UCSD-AML1 (cell line): ENCODE measurements at regions not wholly inside any gene's neighbourhood (a gene's known extent, or its start where the extent isn't known, plus 50 kb on each side); places are given as distances from the start of the nearest gene placed in this dataset.

Source experiments
- DNase-seq: peaks from one replicate; lab custom pipeline; 2025; ENCODE audit not compliant: unreplicated experiment; lab: John Stamatoyannopoulos, UW

- no peak for DNase-seq
Observed at GRCh38 chr11:42170601-42171000, 711.1 kb upstream of the LRRC4C start.

- DNase-seq = no peak
Observed at GRCh38 chr11:42171046-42171445, 711.6 kb upstream of the LRRC4C start.

GRCh38 chr11:42172441-42172840 is 713.0 kb upstream of the LRRC4C start:
- DNase-seq = no peak

- no peak for DNase-seq
Observed at GRCh38 chr11:42175203-42175602, 715.8 kb upstream of the LRRC4C start.

DNA sequence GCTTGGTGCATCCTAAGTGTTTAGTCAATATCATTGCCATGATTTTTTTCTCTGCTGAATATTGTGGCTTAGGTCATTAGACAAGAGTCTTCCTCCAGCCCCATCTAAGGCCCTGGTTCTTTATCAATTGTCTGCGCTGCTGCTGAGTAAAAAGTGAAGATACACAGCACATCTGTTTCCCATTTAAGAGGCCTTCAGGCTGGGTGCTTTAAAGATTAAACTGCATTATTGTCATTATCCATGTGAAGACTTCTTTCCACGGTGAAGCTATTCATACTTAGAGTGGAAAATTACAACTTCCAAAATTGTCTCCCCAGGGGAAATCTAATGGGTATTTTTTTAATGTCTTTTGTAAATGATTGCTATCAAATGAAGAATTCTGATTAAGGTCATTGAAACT is 719.8 kb upstream of the LRRC4C start:
- no peak for DNase-seq

DNA sequence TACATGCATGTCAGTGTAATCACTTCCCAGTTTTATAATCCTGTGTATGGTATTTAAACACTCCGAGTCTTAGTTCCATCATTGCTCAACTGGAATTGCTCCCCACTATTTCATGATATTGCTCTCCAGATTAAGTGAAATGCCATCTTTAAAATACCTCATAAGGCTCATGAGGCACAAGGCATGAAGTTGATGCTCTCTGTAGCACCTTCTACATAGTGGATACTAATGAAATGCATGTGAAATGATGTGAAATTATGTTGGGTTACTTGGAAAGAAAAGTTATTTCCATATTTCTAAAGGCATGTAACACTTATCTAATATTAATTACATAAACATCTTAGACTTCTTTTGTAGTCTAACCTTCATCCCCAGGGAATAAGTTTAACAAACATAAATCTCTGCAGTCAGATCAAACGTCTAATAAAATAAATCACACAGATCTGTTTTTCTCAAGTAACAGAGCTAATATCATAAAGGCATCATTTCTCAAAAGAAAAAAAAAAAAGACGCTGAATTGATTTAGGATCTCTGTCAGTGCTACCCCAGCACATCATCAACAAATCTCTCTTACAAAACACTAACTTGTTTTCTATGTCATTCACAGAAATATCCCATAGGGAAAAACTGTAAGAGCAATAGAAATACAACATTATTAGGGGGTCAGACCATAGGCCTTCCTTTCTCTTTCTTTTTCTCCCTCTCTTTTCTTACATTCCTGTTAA is 736.0 kb upstream of the LRRC4C start:
- no peak for DNase-seq

- no peak for DNase-seq
Observed at GRCh38 chr11:42200311-42200710, 740.9 kb upstream of the LRRC4C start.

DNA sequence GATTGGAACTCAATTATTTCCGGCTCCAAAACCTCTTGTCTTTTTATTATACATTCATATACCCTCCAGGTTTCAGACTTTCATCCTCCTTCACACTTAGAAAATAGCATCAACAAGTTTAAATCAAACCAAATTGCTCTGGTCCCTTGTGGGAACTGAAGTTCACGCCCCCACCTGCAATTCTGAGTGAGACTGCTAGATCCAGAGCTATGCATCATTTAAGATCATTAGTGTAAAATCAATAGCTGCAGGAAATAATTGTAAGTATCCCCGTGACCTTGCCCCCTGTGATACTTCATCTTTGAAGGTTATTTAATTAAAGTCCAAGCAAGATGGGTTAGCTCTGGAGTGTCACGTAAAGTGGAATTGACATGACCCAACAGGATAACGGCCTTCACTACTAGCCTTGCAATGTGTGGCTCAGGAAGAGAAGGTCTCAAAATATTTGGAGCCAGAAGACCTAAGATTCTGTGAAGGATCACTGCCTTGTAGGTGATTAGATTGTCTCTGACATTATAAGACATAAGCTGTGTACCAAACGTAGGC is 742.2 kb upstream of the LRRC4C start:
- DNase-seq = no peak

GRCh38 chr11:42205518-42205917 is 746.1 kb upstream of the LRRC4C start:
- DNase-seq = no peak

- no peak for DNase-seq
Observed at GRCh38 chr11:42225664-42226063, 766.2 kb upstream of the LRRC4C start.

DNA sequence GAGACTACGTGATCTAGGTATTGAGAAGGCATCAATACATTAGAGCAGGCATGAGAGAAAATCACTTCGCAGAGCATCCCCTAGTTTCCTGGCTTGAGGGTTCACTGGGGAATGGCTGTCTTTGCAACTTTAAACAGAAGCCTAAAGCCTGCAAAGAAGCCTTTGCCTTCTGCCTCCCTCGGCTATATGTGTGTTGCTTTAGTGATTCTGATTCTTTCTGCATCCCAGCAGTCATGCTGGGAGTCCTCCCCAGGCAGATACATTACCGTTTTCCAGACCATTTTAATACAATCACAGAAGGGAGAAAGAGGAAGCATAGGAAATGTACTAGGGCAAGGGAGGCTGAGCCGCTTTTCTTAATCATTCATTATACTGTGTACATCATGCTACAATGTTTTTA is 773.2 kb upstream of the LRRC4C start:
- no peak for DNase-seq

- no peak for DNase-seq
Observed at GRCh38 chr11:42234451-42234951, 775.0 kb upstream of the LRRC4C start.

GRCh38 chr11:42237701-42238235 is 778.3 kb upstream of the LRRC4C start:
- DNase-seq = no peak

GRCh38 chr11:42239188-42239587 is 779.7 kb upstream of the LRRC4C start:
- no peak for DNase-seq

- no peak for DNase-seq
Observed at GRCh38 chr11:42243385-42243784, 783.9 kb upstream of the LRRC4C start.

DNA sequence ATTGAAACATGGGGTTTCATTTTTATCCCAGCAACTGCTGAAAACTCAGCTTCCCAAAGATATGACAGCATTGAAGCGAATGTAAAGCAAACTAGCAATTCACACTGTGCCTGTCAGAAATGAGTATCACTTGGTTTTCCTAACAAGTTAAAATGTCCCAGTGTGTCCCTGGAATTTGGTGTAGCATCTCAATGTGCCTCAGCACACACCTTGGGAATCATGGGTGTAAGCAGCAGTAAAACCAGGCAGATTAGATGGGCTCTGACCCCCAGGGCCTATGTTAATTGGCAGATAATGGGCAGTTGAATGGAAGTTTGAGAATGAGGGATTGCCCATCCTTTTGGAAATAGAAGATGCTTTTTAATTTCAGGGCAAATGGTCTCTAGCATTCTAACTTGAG is 784.9 kb upstream of the LRRC4C start:
- DNase-seq = no peak

DNA sequence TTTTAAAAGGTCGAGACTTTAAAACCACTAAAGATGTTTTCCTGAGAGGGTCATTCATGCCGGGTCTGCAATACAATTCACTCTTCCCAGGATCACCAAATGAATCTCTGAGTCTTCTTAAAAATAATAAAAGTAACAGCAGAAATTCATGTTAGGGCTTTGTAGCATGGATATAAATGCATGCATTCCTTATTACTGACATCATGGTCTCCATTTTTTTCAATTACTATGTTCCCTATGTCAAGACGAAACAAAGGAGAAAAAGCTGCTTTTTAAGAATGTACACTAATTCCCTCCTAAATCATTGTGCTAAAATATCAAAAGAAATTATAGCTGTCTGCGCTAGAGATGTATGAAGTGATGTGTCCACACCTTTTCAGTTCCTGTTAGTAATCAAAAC is 789.9 kb upstream of the LRRC4C start:
- DNase-seq = no peak

GRCh38 chr11:42249956-42250355 is 790.5 kb upstream of the LRRC4C start:
- DNase-seq = no peak

DNA sequence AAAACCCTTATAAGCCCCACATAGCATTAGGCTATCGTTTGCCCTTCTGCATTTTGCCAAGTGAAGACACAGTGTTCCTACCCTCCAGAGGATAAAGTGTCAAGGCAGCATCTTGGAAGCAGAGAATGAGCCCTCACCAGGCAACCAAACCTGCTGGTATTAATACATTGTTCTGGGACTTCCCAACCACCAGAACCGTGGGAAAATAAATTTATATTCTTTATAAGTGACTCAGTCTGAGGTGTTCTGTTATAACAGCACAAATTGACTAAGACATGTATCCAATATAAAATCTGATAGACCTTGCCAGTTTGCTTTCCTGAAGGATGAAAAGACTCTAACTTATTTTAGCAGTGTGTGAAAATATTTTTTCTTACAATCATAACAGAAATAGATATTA is 792.5 kb upstream of the LRRC4C start:
- DNase-seq = no peak

DNA sequence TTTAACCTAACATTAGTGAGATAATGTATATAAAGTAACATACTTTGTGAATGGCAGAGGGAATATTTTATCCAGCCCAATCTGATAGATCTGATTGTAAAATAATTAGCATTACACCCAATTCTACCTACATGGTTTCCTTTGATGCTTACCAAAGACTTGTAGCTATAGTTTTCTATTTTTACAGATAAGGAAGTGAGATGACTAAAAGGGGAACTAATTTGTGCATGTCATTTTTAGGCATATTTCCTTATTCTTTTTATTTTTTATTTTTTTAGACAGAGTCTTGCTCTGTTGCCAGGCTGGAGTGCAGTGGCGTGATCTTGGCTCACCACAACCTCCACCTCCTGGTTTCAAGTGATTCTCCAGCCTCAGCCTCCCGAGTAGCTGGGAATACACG is 793.7 kb upstream of the LRRC4C start:
- no peak for DNase-seq

- DNase-seq = no peak
Observed at GRCh38 chr11:42255906-42256305, 796.5 kb upstream of the LRRC4C start.

DNA sequence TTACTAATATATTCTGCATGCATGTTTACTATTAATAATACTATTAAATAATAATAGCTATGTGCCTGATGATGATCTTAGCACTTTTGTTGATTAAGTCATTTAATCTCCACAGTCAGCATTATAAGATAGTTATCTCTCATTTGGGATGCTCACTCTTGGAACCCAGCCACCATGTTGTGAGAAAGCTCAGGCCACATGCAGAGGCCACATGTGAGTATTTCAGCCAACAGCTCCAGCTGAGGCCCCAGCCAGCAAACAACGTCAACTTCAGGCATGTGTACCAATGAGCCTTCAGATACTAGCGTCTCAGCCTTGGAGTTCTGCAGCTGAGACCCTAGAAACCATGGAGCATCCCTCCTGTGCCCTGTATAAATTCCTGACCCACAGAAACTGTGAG is 798.1 kb upstream of the LRRC4C start:
- DNase-seq = no peak

GRCh38 chr11:42265072-42265471 is 805.6 kb upstream of the LRRC4C start:
- no peak for DNase-seq
